HG03378 (cell line): ENCODE measurements at regions not wholly inside any gene's neighbourhood (a gene's known extent, or its start where the extent isn't known, plus 50 kb on each side); places are given as distances from the start of the nearest gene placed in this dataset.
"Not testable (repeated sequence)": the region's sequence is repeated elsewhere in the genome, so short reads cannot be mapped to it uniquely, and the experiment has no call there.

Experiments
- ATAC-seq: cut with Tn5 transposase; IDR thresholded peaks from one replicate; pipeline ENCODE4 v1.9.1; 2021; ENCODE audit warnings: mild to moderate bottlenecking, moderate library complexity; ENCODE audit not compliant: unreplicated experiment

GRCh38 chr7:19623676-19624075, 85.2 kb downstream of the POLR1F start:
- ATAC-seq: no peak

- no peak for ATAC-seq
These were observed 87.1 kb downstream of the POLR1F start for GRCh38 chr7:19621740-19622139.

DNA sequence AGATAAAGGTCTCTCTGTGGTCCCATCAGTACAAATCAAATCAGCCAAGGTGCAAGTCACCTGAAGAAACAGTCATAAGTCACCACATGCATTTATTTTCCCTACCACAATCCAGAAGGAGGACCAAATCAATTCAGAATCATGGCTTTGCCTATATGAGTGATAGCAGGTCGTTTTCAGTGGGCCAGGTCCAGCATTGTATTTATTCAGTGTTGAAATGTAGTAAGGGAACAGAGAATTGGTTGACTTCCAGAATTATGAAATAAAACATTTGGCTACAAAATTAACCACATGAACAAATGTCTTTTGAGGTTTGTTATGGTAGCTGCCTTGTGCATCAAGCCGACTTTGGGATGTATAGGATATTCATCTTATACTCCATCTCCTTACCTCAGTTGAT, 88.4 kb downstream of the POLR1F start:
- no peak for ATAC-seq

DNA sequence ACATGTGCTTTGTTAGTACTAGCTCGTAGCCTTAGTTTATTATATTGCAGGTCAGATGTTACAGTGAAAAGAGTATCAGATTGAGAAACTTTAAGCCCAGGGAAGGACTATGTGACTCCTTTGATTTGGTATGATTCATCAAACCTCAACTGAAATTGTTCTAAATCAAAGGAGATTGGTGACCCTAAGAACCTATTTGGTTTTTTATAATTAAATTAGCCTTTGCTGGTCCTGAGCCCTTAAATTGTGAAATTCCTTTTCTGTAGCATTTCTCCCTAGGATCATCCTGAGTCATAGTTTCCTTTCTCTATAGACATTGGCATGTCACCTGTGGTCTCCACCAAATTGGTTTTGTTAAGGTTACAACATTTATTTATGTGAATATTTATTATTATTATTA, 89.7 kb downstream of the POLR1F start:
- no peak for ATAC-seq

GRCh38 chr7:19617901-19618300, 90.9 kb downstream of the POLR1F start:
- ATAC-seq: no peak

- no peak for ATAC-seq
These were observed 98.5 kb downstream of the POLR1F start for GRCh38 chr7:19610194-19610943.

DNA sequence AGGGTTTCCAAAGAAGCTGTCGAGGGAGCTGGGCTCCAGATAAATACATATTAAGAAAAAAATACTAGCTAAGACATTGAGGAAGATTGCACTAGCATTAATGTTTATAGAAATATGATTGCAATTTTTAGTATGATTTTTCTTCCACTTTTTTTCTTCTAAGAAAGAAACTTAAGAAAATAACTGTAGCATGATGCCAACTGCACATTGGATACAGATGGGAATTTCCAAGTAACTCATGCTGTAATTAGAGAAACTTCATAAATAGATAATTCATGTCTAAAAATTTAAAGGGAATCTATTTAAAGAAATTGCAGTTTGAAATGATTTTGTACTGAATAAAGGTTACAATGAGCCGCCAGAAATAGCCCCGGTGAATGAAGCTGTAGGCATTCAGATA, 119.4 kb downstream of the POLR1F start:
- ATAC-seq: no peak

DNA sequence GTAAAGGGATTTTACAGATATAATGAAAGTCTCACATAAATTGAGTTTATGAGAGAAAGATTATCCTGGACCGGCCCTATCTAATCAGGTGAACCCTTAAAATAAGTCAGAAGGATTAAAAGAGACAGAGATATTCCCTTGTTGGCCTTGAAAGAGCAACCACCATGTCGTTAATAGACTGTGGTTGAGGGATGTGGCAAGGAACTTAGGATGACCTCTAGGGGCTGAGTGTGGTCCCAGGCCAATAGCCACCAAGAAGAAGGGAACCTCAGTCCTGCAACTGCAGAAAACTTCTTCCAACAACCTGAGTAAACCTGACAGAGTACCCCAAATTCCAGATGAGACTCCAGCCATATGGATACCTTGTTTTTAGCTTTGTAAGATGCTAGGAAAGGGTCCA, 121.5 kb downstream of the POLR1F start:
- peak; percentile 71 for ATAC-seq

DNA sequence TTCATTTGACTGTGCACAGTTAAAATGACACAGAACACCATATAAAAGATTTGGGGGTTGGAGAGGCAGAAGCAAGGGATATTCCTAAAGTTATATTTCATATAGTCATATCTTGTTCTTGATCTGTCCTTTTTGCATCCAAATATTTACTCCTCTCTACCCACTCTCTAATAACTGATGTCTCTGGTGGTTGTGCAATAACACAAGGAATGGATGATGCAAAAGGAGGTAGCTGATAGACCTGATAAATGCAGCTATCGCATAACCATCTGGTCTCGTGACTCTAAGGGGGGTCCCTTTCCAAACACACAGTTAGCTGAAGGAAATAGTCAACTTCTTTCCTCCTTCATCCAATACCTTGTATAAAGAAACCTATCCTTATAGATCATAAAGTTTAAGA, 123.1 kb downstream of the POLR1F start:
- ATAC-seq: no peak

DNA sequence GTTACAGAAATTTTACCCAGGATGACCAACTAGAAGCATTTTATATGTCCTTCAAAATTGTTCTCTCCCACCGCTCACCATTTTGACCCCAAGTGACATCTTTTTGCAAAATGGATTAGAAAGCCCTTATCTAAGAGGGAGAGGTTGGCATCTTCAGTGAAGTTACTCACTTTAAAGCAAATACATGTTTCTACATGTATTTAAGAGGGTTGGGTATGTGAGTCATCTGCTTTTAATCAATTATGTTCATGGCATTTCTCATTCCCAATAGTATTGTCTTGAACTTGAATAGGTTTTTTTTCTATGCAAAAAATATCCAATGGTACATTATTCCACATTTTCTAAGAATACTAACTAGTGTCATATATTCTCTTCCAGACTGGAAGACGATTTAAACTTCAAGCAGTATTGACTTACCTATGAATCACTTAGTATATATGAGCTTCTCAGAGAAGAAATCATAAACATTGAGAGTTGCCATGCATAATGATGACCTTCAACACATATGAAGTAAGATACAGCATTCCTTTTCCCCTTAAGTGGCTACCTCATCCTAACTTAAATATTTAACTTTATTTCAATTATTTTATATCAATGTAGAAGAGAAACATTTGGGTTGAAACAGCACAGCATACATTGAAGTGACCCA, 132.8 kb downstream of the POLR1F start:
- no peak for ATAC-seq

GRCh38 chr7:19574131-19574530, 134.7 kb downstream of the POLR1F start:
- no peak for ATAC-seq

DNA sequence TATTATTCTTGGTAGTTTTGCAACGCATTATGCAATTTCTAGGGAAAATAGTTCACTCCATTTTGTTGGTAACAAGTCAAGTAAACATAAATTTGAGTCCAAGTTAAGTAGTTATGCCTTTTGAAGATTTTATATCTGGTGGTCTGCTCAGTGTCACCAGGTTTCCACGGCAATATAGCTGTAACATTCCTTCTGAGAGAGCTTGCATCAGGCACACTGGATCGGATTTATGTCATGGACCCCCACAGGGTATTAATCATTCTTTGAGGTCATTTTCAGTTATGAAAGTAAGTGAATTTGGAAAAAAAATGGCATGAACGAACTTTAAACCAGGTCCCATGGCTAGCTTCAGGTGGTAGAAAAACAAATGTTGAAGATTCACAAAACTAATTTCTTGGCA, 136.3 kb downstream of the POLR1F start:
- ATAC-seq: no peak

DNA sequence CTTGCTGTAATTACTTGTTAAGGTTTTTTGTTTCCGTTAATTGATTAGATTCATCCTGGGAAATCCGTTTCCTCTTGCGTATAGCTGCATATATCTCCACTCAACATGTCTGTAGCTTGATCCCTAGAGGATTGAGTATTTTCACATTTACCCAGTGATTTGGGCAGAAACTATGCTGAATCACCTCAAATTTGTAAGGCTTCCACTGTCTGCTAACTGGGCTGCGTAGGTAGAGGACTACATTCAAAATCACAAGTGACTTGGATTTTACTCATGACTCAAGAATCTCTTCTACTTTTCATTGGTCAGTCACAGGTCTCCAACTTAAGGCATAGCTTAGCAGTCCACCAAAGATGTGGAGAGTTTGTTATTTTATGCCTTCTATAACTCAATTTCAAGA, 141.8 kb downstream of the POLR1F start:
- no peak for ATAC-seq

GRCh38 chr7:19565602-19566001, 143.2 kb downstream of the POLR1F start:
- no peak for ATAC-seq

GRCh38 chr7:19561121-19561805, 147.6 kb downstream of the POLR1F start:
- no peak for ATAC-seq

- no peak for ATAC-seq
These were observed 148.5 kb downstream of the POLR1F start for GRCh38 chr7:19560111-19560883.

DNA sequence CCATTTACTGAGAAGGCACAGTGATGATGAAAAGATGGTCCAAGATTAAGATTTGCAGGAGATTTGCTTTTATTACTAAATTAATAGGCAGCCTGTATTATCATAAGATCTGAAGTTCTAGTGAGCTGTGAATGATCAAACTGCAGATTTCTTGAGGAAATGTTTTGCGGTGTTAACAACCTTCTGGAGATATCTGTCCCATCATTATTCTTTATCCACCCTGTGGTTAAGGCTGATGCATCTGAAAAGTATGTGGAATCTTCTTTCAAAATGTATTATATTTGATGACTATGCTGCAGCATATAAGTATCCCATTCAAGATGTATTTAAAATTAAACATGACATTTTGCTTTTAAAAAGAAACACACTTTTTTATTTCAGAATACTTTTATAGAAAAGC, 150.3 kb downstream of the POLR1F start:
- ATAC-seq: no peak

GRCh38 chr7:19557726-19558465, 150.9 kb downstream of the POLR1F start:
- no peak for ATAC-seq

DNA sequence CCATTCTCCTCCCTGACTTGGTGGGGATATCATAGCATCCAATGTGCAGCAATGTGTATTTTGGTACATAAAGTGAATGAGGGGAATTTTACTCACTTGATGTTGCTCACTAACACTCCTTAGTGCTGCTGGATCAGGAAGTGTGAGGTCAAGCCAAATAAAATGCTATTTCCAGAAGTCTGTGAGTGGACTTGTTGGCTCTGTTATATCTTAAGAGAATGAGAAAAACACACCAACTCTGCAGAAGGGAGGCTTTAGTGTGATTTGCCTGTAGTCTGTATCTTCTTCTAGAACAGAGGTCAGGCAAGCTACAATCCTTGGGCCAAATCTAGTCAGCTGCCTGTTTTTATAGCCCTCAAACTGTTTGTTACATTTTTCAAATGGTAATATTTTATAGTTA, 154.3 kb downstream of the POLR1F start:
- ATAC-seq: no peak

DNA sequence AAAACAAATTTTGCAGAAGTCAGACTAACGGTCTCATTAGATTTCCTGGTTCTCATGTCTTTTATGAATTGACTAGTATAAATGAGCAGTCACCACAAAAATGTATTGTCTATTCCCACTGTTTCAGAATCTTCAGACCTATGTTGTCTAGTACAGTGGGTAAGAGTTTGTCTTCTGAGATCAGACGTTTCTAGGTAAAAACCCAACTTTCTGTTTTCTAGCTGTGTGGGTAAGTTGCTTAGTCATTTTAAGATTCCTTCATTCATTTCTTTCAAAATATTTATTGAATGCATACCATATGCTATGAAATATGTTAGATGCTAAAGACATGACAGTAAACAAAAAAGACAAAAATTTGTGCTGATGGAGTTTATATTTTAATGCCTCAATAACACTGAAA, 156.3 kb downstream of the POLR1F start:
- ATAC-seq: no peak

DNA sequence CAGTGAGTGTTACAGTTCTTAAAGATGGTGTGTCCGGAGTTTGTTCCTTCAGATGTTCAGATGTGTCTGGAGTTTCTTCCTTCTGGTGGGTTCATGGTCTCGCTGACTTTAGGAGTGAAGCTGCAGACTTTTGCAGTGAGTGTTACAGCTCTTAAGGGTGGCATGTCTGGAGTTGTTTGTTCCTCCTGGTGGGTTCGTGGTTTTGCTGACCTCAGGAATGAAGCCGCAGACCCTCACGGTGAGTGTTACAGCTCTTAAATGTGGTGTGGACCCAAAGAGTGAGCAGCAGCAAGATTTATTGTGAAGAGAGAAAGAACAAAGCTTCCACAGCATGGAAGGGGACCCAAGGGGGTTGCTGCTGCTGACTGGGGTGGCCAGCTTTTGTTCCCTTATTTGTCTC, 159.6 kb downstream of the POLR1F start:
- ATAC-seq: not testable (repeated sequence)
